Fibroblast of pulmonary artery (primary cell): ENCODE measurements at regions not wholly inside any gene's neighbourhood (a gene's known extent, or its start where the extent isn't known, plus 50 kb on each side); places are given as distances from the start of the nearest gene placed in this dataset.

Experiments used
- DNase-seq: peaks from one replicate; pipeline ENCODE4 v3.0.0-alpha.2; 2010; ENCODE audit warnings: low read depth
- H3K4me3 ChIP-seq: replicated peaks from 2 replicates; pipeline ENCODE4 v1.5.1; 2011; ENCODE audit warnings: low read depth, mild to moderate bottlenecking, control low read depth, low read length, moderate library complexity
- TF ChIP-seq, protein P1 (sequence below): IDR thresholded peaks from 2 replicates; pipeline ENCODE4 v1.5.1; 2011; ENCODE audit warnings: mild to moderate bottlenecking, control low read depth, low read length, inconsistent platforms; ENCODE audit errors: missing control alignments

DNA sequence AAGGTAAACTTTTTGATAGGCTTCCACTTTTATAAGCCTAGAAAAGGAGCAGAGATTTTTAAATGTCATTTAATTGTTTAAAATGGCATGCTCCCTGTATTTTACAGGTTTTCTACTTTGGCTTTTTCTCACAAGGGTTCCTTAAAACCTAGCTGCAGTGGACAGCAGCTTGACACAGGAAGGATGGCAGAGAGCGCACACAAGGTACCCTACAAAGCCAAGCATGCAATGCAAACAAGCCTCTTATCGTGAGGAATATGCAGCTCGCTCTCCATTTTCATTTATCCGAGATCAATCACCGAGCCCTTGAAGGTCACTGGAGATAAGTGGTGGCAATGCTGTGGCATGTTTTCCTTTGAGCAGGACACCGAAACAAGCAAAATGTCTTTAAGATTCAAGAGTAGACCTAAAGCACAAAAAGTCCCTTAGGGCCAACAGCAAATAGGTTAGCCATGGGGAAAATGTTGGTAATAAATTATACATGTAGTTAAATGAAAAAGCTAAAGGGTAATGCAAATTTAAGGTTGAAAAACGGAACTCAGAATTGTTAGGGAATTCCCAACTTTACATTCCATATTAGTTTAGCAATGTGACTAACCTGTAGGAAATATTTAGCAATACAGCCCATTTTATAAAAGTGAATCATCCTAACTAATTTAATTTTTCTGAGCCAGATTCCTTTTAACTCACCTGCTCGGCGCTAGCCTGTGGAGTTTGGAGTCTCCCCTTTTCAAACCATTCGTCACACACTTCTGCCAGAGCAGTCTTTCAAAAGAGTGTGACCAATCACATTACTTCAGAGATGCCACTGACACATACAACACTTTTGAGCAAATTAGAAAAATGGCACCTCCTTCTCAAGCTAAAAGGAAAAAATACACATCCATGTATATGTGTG lies 337.9 kb upstream of the PKDCC start:
- H3K4me3 ChIP-seq = no peak overlapping the region
- DNase-seq = no peak
- TF ChIP-seq, protein P1, sequence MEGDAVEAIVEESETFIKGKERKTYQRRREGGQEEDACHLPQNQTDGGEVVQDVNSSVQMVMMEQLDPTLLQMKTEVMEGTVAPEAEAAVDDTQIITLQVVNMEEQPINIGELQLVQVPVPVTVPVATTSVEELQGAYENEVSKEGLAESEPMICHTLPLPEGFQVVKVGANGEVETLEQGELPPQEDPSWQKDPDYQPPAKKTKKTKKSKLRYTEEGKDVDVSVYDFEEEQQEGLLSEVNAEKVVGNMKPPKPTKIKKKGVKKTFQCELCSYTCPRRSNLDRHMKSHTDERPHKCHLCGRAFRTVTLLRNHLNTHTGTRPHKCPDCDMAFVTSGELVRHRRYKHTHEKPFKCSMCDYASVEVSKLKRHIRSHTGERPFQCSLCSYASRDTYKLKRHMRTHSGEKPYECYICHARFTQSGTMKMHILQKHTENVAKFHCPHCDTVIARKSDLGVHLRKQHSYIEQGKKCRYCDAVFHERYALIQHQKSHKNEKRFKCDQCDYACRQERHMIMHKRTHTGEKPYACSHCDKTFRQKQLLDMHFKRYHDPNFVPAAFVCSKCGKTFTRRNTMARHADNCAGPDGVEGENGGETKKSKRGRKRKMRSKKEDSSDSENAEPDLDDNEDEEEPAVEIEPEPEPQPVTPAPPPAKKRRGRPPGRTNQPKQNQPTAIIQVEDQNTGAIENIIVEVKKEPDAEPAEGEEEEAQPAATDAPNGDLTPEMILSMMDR = no peak

DNA sequence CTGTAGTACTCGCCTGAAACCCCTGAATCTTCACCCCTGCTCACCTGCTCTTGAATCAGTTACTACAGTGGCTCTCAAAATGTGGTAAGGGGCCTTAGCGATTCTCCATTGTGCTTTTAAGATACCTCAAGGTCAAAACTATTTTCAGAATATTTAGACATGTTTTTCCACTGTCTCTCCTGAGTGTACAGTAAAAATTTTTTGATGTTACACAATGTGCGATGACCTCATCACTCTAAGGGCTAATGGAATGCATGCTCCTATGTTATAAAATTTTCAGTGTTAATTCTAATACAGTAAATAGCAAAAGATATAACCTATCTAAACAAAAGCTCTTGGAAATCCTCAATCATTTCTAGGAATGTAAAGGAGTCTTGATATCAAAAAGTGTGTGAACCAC lies 336.9 kb upstream of the PKDCC start:
- TF ChIP-seq, protein P1 = no peak
- DNase-seq = peak; percentile 6
- no peak overlapping the region for H3K4me3 ChIP-seq

DNA sequence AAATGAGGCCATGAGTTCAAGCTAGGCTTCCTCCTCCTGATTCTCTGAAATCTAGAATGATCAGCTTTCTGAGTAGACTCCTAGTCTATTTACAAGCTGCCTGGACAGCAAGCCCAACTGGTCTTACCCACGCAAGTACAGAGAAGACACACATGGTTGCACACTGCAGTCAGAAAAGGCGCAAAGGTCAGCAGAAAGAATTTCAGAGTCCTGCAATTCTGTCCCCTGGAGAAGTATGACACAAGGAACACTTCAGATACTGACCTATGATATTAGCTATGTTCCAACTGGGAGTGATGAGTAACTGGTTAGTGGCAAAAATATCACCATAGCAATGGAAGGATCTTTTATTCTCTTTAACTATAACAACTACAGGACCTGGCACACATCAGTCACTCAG lies 336.1 kb upstream of the PKDCC start:
- TF ChIP-seq, protein P1 = no peak
- DNase-seq = no peak
- no peak overlapping the region for H3K4me3 ChIP-seq

DNA sequence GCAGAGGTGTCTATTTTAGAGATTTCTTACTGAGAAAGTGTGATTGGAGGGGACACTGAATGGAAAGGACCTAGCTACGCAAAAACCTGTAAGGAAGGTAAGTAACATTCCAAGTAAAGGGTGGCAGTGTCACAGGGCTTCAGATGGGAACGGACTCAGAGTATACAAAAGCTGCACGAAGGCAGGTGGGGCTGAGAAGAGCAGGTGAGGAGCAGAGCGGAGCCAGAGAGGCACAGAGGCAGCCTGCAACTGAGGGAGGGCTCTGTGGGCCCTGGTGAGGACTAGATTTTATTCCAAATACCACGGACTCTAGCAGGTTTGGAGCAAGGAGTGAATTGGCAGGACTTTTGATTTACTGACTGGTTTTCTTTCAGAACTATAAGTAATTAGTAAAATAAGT lies 331.3 kb upstream of the PKDCC start:
- H3K4me3 ChIP-seq = no peak overlapping the region
- TF ChIP-seq, protein P1 = no peak
- no peak for DNase-seq

DNA sequence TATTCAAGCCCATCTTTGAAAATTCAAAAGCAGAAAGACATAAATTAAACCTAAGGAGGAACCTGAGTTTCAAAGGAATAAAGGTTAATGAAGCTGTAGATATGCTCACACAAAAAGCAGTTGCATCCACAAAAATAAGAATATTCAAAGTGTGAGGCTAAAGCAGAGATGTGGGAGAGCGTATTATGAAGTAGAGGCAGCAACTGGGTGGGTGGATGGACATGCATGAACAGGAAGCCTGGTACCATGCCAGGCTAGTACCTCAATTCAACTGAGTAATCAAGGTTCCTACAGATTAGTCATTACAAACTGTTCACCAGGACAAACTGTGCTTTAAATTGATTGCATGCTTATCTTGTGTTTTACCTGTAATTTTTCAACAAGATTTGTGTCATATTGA lies 330.0 kb upstream of the PKDCC start:
- H3K4me3 ChIP-seq = no peak overlapping the region
- TF ChIP-seq, protein P1 = no peak
- no peak for DNase-seq

DNA sequence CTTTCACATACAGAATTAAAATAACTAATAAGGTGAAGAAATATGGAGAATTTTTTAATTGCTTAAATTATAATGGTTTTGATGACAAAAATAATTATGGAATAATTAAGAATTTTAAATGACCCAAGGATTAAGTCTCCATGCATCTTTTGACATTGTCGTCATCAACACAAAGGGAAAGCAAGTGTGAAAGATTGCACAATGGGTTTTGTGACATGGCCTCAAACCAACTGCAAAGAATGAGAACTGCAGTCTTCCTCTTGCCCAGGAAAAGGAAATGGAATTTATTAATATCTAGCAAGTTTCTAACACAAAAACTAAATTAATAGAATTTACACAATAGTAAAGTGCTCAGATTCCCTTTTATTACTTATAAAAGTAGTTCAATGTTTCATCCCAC lies 329.1 kb upstream of the PKDCC start:
- no peak for DNase-seq
- TF ChIP-seq, protein P1 = no peak
- no peak overlapping the region for H3K4me3 ChIP-seq

DNA sequence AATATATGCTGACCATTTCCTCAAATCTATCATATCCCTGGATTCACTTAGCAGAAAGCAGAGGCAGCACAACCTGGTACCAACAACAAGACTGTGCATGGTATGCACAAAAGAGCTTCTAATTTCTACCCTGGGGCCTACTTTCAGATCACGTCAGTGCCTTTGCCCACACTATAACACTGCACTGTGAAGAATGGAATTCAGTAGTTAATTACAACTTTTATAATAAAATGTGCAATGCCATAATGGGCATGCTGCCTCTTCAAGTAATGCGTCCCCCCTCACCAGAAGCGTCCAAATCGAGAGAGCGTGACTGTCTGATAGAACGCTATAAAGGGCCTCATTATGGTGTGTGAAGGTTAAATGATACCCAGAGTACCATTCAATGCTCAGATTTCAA lies 328.1 kb upstream of the PKDCC start:
- TF ChIP-seq, protein P1 = no peak

More for the DNA sequence above, 328.1 kb upstream of the PKDCC start:
- DNase-seq = no peak
- no peak overlapping the region for H3K4me3 ChIP-seq
